ENCODE measurements at regions not wholly inside any gene's neighbourhood (a gene's known extent, or its start where the extent isn't known, plus 50 kb on each side); places are given as distances from the start of the nearest gene placed in this dataset.

- no peaks in the 10 kb centered on the region for H4K20me1 ChIP-seq (ENCODE audit: control insufficient read depth, insufficient read depth)
- H2AFZ ChIP-seq (ENCODE audit: control insufficient read depth, low read depth, low read length): no peak overlapping the region
Observed at GRCh38 chr14:58724206-58724605, 86.4 kb downstream of the DACT1 start.

More at GRCh38 chr14:58724206-58724605, 86.4 kb downstream of the DACT1 start:
- DNase-seq (ENCODE audit: low read depth, low spot score): no peak
- Histone ChIP-seq H3K27ac (ENCODE audit: control insufficient read depth, insufficient read depth) (no peak overlapping the region), H3K36me3 (ENCODE audit: control insufficient read depth in 2 of 2, insufficient read depth in 2 of 2, low read length in 1 of 2) (no peaks in the 10 kb centered on the region), H3K4me1 (ENCODE audit: control insufficient read depth, insufficient read depth, low read length) (no peaks in the 10 kb centered on the region), H3K27me3 (replicated peaks in 1 of 2; ENCODE audit: control insufficient read depth in 2 of 2, insufficient read depth in 2 of 2, low read length in 1 of 2) (no peaks in the 10 kb centered on the region; a peak in 1 of 4 replicates), H3K9me3 (replicated peaks; ENCODE audit: control insufficient read depth, insufficient read depth, low read length) (no peaks in the 10 kb centered on the region), H3K4me3 (no peak overlapping the region), H3K9ac (ENCODE audit: control insufficient read depth, insufficient read depth, low read length) (no peak overlapping the region), H3K79me2 (ENCODE audit: control insufficient read depth, insufficient read depth, low read length) (no peaks in the 10 kb centered on the region), H3K4me2 (ENCODE audit: control insufficient read depth, insufficient read depth) (no peak overlapping the region)
- intact Hi-C loops (cut with micrococcal nuclease; ENCODE audit: unreplicated experiment): no loop called here
- ChIA-PET POLR2A (no interaction called here), CTCF (no interaction called here), RAD21 (ENCODE audit: unreplicated experiment) (no interaction called here), SMC1A (ENCODE audit: uncharacterized antibody, unreplicated experiment) (no interaction called here)
- FAIRE-seq: no peak
- BruUV-seq (replicated peaks): no TSS peak
- in situ Hi-C loops (cut with MboI): no loop called here
- TF ChIP-seq NFXL1 (IDR thresholded peaks at IDR 0.05; ENCODE audit: borderline replicate concordance): no peak
- TF ChIP-seq ZNF622 (IDR thresholded peaks at IDR 0.05): no peak
- no peak for TF ChIP-seq NR2C2 (IDR thresholded peaks at IDR 0.05; ENCODE audit: borderline replicate concordance, control insufficient read depth, insufficient read length, low read depth)
- TF ChIP-seq CBX3 (IDR thresholded peaks at IDR 0.05; ENCODE audit: borderline replicate concordance, low read depth): no peak
- no peak for TF ChIP-seq E2F8 (IDR thresholded peaks at IDR 0.05; ENCODE audit: low read depth, partially characterized antibody)
- no peak for ATAC-seq
- 23% methylated on average over 2 of the region's 2 CpGs for WGBS (ENCODE audit: insufficient coverage, insufficient replicate concordance, low lambda C conversion rate, missing lambda C conversion rate)

Data from GM12878 (cell line).